H1 (cell line): ENCODE measurements at regions not wholly inside any gene's neighbourhood (a gene's known extent, or its start where the extent isn't known, plus 50 kb on each side); places are given as distances from the start of the nearest gene placed in this dataset.

Source experiments
- CHD7 ChIP-seq: fragments of 300-600 bp; sonication (generic); IDR thresholded peaks from 2 replicates; pipeline ENCODE4 v1.7.1; 2012; ENCODE audit warnings: low read length, moderate library complexity, mild to moderate bottlenecking, inconsistent platforms; ENCODE audit not compliant: insufficient replicate concordance
- EZH2 ChIP-seq: fragments of 200-600 bp; sonication (generic); IDR thresholded peaks from 2 replicates; pipeline ENCODE4 v1.7.1; 2012; ENCODE audit warnings: low read depth, mild to moderate bottlenecking, moderate library complexity, low read length, inconsistent platforms; ENCODE audit not compliant: severe bottlenecking
- GTF2F1 ChIP-seq: IDR thresholded peaks from 2 replicates; pipeline ENCODE4 v1.6.1; 2012; ENCODE audit warnings: low read depth, low read length, improper control_type of control experiment, borderline replicate concordance
- RAD21 ChIP-seq, 2 experiments: IDR thresholded peaks in 1 of 2; conservative IDR thresholded peaks in 1 of 2; 2 replicates each; pipeline ENCODE4 v1.6.1; 2011; ENCODE audit warnings: low read depth in 2 of 2, low read length in 2 of 2, improper control_type of control experiment in 1 of 2, inconsistent platforms in 1 of 2, mild to moderate bottlenecking in 1 of 2, moderate library complexity in 1 of 2
- SUZ12 ChIP-seq: fragments of 200-600 bp; sonication (generic); IDR thresholded peaks from 2 replicates; pipeline ENCODE4 v1.6.1; 2012; ENCODE audit warnings: mild to moderate bottlenecking, inconsistent platforms, low read length, moderate library complexity, mixed read lengths

GRCh38 chr22:35488513-35488912 is 52.1 kb upstream of the RASD2 start (continued):
- TF ChIP-seq CHD7 = no peak
- no peak for TF ChIP-seq RAD21 (IDR thresholded peaks at IDR 0.05 in 1 of 2, conservative IDR thresholded peaks at IDR 0.05 in 1 of 2; ENCODE audit: low read depth in 2 of 2, low read length in 2 of 2)
- TF ChIP-seq SUZ12 = no peak
- no peak for TF ChIP-seq EZH2
- no peak for TF ChIP-seq GTF2F1
